ENCODE measurements at regions not wholly inside any gene's neighbourhood (a gene's known extent, or its start where the extent isn't known, plus 50 kb on each side); places are given as distances from the start of the nearest gene placed in this dataset.
"Not testable (repeated sequence)": the region's sequence is repeated elsewhere in the genome, so short reads cannot be mapped to it uniquely, and the experiment has no call there.

DNA sequence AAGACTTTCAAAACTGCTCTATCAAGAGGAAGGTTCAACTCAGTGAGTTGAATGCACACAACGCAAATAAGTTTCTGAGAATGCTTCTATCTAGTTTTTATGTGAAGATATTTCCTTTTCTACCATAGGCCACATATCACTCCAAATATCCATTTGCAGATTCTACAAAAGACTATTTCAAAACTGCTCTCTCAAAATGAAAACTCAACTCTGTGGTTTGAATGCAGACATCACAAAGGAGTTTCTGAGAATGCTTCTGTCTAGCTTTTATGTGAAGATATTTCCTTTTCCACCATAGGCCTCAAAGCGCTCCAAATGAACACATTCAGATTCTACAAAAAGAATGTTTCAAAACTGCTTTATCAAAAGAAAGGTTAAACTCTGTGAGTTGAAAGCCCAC, 1093.1 kb upstream of the DEFB115 start:
- DNase-seq: not testable (repeated sequence)

DNA sequence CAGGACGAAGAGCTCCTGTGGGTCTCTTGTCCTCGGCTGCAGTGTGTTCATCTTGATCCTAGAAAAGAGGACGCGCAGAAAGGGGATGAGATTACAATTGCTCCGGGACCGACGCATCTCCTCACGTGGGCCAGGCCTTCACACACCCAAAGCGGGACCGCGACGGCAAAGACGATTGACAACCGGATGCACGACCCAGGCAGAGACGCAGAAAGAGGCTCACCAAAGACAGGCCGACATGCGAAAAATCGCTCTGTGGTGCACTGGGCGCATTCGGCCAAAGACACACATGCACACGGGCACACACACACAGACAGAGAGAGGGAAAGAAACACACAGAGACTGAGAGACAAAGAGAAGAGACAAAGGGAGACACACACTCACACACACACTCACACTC, 1089.9 kb upstream of the DEFB115 start:
- no peak for DNase-seq

DNA sequence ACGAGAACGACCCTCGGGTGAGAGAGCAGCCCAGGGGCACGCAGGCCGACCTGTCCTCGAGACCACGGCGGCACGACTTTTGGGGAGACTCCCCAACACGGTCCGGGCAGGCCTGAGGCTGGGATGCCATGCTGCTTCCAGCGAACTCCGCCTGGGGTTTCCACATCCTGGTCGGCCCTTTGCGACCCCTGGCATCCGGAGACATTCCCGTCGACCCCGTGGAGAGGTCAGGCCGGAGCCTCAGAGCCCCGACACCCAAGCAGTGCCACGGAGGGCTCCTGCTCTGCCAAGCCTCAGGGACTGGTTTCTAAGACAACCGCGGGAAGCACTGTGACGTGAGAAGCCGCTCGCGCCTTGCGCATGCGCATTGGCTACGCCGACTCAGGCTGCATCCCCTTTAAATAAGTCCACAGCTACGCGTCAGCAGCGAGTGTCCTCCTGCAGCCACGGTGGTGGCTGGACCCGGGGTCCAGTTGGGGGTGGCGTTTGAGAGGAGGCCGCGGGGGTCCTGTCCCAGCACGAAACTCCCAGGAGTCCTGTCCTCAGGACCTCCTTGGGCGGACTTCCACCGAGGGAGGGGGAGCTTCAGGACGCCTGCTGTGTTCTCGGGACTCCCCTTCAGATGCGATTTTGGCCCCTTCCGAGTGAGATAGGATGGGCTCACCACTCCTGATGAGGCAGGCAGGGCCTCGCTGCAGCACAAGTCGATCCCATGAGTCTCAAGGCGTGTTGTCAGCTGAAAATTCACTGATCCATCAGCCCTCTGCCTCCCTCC, 1089.3 kb upstream of the DEFB115 start:
- no peak for DNase-seq

DNA sequence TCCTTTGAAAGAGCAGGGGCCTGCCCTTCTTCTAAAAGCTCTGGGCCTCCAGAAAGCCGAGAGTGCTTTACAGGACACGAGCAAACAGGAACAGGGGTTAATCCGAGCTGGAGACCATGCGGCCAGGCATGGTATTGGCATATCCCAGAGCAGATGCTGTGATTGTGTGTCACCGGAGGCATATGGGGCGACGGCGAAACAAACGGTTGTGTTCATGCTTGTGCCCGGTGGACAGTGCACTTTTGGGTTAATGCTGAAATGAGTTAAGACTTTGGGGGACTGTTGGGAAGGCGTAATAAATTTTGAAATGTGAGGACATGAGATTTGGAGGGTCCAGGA, 1088.7 kb upstream of the DEFB115 start:
- no peak for DNase-seq

DNA sequence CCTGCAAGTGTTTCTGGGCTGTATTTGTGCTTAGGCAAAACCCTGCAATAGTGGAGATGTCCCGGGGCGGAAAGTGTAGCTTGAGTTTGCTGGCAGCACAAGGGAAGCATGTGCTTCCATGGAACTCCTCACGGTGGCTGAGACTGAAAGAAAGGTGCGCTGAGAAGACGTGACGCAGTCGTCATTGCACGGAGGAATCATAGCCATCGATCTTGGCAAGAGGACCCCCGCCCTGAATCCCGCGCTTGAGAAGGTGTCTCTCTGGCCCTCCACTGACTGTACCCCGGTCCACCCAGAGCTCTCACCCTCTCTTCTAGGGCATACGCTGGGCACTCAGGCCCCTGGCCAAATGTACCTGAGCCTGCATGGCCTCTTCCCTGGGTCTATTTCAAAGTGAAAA, 1081.8 kb upstream of the DEFB115 start:
- DNase-seq: no peak

DNA sequence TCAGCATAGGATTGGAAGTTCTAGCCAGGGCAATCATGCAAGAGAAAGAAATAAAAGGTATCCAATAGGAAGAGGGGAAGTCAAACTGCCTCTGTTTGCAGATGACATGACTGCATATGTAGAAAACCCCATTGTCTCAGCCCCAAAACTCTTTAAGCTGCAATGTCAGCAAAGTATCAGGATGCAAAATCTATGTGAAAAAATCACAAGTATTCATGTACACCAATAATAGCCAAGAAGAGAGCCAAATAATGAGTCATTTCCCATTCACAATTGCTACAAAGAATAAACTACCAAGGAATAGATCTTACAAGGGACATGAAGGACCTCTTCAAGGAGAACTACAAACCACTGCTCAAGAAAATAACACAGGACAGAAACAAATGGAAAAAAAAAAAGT, 1074.3 kb upstream of the DEFB115 start:
- not testable (repeated sequence) for DNase-seq

DNA sequence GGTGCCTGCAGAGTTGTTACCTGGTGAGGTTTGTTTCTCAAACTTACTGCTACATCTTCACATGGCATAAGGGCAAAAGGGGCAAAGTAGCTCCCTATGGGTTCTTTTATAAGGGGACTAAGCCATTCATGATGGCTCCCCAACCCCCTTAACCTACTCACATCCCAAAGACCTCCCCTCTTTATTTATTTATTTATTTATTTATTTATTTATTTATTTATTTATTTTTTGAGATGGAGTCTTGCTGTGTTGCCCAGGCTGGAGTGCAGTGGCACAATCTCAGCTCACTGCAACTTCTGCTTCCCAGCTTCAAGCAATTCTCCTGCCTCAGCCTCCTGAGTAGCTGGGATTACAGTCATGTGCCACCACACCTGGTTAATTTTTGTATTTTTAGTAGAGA, 1065.7 kb upstream of the DEFB115 start:
- DNase-seq: not testable (repeated sequence)

DNA sequence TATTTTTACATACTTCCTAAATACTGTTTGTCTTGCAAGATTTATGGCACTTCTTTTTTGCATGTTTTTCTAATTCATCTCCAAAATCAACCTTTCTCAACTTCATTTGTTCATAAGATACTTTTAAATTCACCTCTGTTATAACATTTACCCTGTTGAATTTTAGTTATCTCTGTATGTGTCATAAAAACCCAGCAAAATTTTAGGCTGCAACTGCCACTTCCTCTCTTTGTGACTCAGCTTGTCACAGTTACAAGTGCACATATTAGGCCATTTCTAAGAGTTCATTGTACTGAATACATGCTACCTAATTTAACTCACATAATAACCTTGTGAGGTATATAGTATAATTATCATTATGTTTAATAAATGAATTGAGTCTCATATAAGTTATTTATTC, 1023.0 kb upstream of the DEFB115 start:
- peak; percentile 46 for DNase-seq

DNA sequence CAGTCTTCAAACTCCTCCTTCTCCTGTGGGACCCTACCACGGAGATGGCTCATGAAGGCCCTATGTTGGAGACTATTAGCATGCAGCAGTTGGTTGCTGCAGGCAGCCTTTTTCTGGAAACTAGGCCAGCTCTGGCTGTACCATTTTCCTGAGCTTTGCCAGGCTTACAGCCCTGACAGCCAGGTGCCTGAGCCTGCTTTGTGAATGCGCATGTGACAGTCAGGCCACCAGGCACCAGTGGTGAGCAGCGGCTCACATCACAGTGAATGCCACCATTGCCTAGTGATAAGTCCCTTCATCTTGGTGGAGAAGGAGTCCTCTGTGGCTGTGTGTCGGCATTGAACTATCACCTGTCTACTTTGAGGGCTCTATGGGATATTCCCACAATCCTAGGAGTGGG, 982.4 kb upstream of the DEFB115 start:
- not testable (repeated sequence) for DNase-seq

DNA sequence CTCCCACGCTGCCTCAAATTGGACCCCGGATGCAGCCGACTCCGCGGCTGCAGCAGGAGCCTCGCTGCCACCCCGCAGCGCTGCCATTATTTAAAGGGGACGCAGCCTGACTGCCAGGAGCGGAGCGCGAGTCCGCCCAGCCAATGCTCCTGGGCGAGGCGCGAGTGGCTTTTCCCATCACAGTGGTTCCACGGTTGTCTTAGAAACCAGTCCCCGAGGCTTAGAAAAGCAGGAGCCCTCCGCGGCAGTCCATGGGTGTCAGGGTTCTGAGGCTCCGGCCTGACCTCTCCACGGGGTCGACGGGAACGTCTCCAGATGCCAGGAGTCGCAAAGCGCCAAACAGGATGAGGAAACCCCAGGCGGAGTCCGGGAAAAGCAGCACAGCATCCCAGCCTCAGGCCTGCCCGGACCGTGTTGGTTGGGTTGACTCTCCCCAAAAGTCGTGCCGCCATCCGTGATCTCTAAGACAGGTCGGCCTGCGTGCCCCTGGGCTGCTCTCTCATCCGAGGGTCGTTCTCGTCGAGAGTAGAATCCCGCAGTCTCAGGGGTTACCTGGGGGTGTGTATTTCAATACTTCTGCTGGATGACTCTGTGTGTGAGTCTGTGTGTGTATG, 975.8 kb upstream of the DEFB115 start:
- DNase-seq: no peak

DNA sequence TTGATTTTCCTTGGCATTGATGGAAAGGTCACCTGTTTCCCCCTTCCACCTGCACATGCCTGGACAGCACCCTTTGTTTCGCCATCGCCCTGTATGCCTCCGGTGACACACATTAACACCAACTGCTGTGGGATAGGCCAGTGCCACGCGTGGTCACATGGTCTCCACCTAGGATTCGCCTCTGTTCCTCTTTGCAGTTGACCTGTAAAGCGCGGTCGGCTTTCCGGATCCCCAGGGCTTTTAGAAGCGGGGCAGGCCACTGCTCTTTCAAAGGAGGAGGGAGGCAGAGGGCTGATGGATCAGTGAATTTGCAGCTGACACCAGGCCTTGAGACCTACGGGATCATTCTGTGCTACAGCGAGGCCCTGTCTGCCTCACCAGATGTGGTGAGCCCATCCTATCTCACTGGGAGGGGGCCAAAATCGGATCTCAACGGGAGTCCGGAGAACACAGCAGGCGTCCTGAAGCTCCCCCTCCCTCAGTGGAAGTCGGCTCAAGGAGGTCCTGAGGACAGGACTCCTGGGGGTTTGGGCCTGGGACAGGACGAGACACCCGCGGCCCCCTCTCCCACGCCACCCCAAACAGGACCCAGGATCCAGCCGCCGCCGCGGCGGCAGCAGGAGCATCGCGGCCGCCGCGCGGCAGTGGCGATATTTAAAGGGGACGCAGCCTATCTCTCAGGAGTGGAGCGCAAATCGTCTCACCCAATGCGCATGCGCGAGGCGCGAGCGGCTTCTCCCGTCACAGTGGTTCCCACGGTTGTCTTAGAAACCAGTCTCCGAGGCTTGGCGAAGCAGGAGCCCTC, 973.8 kb upstream of the DEFB115 start:
- DNase-seq: peak; percentile 38

DNA sequence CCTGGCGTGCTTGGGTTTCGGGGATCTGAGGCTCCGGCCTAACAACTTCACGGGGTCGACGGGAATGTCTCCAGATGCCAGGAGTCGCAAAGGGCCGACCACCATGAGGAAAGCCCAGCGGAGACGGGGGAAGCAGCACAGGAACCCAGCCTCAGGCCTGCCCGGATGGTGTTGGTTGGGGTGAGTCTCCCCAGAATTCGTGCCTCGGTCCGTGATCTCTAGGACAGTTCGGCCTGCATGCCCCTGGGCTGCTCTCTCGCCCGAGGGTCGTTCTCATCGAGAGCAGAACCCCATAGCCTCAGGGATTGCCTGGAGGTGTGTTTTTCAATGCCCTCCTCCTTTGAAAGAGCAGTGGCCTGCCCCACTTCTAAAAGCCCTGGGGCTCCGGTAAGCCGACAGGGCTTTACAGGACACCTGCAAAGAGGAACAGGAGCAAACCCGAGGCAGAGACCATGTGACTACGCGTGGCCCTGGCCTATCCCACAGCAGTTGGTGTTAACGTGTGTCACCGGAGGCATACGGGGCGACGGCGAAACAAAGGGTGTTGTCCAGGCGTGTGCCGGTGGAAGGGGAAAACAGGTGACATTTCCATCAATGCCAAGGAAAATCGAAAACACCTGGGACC, 973.1 kb upstream of the DEFB115 start:
- DNase-seq: no peak

DNA sequence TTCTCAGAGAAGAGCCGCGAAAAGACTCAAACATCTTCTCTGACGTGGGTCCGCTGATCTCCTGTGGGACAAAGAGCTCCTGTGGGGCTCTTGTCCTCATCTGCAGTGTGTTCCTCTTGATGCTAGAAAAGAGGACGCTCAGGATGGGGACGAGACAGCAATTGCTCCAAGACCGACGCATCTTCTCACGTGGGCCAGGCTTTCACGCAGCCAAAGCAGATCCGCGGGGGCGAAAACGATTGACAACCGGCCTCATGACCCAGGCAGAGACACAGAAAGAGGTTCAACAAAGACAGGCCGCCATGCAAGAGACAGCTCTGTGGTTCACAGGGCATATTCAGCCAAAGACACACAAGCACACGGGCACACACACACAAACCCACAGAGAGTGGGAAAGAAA, 971.8 kb upstream of the DEFB115 start:
- DNase-seq: no peak

DNA sequence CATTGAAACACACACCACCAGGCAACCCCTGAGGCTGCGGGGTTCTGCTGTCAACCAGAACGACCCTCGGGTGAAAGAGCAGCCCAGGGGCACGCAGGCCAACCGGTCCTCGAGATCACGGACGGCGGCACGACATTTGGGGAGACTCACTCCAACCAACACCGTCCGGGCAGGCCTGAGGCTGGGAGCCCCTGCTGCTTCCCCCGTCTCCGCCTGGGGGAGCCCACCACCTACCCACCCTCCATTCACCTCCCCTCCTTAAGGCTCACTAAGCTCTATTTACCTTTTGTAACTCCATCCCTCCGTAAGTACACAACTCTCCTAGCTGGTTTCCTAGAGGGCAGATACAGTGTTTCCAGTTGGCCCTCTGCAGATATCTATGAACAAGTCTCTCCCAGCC, 971.3 kb upstream of the DEFB115 start:
- DNase-seq: no peak

DNA sequence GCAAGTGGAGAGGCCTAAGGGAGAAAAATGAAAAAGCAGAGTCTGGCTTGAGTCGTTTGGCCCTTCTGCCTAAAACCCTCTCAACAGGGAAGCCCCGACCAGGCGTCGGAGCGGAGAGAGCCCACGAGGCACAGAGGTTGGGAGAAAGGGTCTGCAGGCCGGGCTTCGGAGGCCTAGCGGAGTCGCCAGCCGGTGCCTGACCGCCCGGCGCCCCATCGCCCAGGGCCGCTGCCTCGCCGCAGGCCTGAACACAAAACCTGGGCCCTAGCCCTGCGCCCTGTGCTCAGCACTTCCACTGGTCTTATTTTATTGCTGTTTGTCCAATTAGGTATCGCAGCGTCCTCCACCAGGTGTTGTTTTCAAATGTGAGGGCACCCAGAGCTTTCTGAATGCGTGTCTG, 970.0 kb upstream of the DEFB115 start:
- DNase-seq: not testable (repeated sequence)

DNA sequence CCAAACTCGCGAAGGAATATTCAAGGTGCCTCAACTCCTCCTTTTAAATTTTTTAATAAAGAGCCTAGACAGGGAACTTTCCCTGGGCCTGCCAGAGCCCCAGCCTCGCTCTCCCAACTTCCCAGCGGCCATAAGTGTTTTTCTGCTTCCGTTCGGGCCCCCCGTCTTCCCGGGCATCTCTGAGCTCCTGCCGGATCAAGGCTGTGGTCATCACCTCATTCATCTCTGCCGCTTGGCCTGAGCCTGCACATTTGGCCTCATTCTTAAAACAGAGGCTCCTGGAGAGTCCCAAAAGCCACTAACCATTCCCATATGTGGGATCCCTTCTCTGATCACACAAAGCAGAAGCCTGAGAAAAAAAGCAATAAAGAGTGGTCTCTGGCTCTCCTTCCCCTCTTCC, 969.1 kb upstream of the DEFB115 start:
- no peak for DNase-seq

DNA sequence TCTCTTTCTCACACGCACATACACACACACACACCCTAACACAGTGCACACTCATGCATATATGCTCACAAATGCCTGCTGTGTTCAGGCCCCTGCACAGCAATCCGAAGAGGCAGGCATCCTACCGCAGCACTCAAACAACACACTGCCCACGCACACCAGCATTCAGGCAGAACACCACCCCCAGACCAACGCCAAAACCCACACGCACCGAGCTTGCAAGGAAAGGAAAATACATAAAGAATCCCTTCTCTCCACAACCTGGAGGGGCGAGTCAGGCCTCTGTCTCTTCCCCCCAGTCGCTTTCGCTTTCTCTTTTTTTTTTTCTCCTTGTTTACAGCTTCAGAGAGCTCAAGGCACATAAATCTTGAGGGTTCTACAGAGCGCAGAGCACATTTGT, 968.4 kb upstream of the DEFB115 start:
- not testable (repeated sequence) for DNase-seq

DNA sequence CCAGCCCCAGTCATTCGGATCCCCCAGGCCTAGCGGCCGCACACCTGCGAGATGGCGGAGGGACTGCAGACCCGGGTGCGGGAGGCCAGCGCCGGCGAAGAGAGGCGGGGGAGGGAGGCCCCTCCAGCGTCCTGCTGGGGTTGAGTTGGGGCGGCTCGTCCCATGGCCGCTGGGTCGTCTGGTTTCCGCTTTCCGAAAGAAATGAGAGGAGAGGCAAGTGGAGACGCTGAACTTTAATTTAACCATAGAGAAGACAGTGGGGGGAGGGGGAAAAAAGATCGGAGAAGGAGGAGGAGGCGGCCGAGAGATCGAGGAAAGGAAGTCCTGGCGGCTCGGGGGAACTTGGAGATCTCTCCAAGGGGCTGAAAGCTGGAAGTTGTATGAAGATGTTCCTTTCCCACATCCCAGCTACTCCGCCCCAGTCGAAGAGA, 967.7 kb upstream of the DEFB115 start:
- DNase-seq: not testable (repeated sequence)

DNA sequence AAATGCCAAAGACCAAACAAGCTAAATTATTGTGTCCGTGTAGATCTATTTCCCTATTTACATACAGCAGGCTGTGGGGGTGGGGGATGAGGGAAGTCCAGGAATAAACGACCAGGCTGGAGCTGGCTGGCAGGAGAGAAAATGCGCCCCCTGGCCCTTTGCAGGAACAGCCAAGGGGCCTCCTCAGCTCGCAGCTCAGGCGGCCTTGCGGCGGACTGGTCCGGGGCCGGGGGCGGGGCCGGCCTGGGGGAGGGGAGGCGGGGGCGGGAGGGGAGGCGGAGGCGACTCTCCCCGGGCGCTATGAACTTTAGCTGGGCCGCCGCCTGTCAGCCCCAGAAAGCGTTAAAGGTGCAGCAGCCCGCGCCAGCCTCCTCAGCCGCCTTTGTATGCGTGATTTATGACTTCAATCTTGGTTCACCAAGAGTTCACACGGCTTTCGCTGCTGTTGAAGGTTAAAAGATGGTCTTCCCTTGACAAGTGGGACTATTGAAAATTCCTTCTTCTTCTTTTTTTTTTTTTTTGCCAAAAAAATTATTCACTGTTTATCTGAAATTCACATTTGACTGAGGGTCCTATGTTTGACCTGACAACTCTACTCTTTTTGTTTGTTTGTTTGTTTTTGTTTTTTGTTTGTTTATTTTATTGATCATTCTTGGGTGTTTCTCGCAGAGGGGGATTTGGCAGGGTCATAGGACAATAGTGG, 967.0 kb upstream of the DEFB115 start:
- peak; percentile 9 for DNase-seq

DNA sequence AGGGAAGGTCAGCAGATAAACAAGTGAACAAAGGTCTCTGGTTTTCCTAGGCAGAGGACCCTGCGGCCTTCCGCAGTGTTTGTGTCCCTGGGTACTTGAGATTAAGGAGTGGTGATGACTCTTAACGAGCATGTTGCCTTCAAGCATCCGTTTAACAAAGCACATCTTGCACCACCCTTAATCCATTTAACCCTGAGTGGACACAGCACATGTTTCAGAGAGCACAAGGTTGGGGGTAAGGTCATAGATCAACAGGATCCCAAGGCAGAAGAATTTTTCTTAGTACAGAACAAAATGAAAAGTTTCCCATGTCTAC, 966.4 kb upstream of the DEFB115 start:
- DNase-seq: not testable (repeated sequence)

DNA sequence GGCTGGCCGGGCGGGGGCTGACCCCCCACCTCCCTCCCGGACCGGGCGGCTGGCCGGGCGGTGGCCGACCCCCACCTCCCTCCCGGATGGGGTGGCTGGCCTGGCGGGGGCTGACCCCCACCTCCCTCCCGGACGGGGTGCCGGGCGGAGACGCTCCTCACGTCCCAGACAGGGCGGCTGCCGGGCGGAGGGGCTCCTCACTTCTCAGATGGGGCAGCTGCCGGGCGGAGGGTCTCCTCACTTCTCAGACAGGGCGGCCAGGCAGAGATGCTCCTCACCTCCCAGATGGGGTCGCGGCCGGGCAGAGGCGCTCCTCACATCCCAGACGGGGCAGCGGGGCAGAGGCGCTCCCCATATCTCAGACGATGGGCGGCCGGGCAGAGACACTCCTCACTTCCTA, 965.8 kb upstream of the DEFB115 start:
- not testable (repeated sequence) for DNase-seq

DNA sequence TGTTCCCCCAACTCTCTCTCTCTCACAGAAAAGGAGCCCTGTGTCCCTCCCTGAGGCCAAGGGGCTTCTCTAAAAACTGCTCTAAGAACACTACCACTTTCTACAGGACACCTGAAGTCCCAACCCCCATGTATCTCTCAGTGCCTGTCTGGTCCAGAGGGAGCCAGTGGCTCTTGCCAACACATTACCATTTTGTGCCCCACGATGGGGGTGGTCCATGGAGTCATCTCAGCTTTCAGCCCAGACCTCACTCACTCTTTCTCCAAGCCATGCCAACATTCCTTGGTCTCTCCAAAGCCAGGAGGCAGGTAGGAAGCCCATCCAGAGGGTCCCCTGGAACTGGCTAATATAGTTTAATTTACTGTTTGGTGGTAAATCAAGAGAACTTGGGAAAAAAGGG, 962.1 kb upstream of the DEFB115 start:
- DNase-seq: not testable (repeated sequence)

DNA sequence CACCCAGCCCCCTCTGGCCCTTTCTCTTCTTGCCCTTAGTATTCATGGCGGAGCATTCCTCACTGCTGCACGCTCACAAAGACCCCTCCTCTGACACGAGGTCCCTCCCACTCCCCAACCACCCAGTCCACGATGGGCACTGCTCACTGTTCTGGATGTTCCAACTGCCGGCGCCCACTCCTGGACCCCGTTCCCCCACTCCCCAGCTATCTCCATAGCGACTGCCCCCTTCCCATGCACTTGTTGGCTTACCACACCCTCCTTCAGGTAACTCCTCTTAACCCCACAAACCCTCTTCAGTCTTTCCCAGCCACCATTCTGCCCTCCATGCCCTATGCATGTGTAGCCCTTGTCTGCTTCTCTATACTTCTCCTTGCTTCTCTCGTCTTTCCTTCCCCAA, 961.5 kb upstream of the DEFB115 start:
- not testable (repeated sequence) for DNase-seq

Data from MV-4-11 (cell line).